RWPE2 (cell line): ENCODE measurements at regions not wholly inside any gene's neighbourhood (a gene's known extent, or its start where the extent isn't known, plus 50 kb on each side); places are given as distances from the start of the nearest gene placed in this dataset.
"Not testable (repeated sequence)": the region's sequence is repeated elsewhere in the genome, so short reads cannot be mapped to it uniquely, and the experiment has no call there.

Experiments
- ATAC-seq: fragments of 200-7000 bp; cut with Tn5 transposase; 3 replicates; pipeline ENCODE4 v1.9.1; 2021; ENCODE audit warnings: low read depth
- DNase-seq: peaks from one replicate; pipeline ENCODE4 v3.0.0-alpha.2; 2020; ENCODE audit warnings: low spot score
- H3K27ac ChIP-seq: fragments of 450-650 bp; 2 replicates; pipeline ENCODE4 v1.5.1; 2017; ENCODE audit warnings: mild to moderate bottlenecking; ENCODE audit not compliant: poor library complexity, severe bottlenecking
- H3K27me3 ChIP-seq: fragments of 250-450 bp; sonication (Bioruptor Pico); 2 replicates; pipeline ENCODE4 v1.5.1; 2021; ENCODE audit warnings: mild to moderate bottlenecking, moderate library complexity; ENCODE audit not compliant: insufficient read depth, poor library complexity, severe bottlenecking
- H3K36me3 ChIP-seq: fragments of 250-450 bp; sonication (Bioruptor Pico); 2 replicates; pipeline ENCODE4 v1.5.1; 2020; ENCODE audit warnings: low read depth, mild to moderate bottlenecking, moderate library complexity
- H3K4me1 ChIP-seq: fragments of 250-450 bp; sonication (Bioruptor Pico); 2 replicates; pipeline ENCODE4 v1.5.1; 2021; ENCODE audit warnings: mild to moderate bottlenecking, moderate library complexity; ENCODE audit not compliant: insufficient read depth, poor library complexity, severe bottlenecking
- H3K4me3 ChIP-seq: fragments of 250-450 bp; sonication (Bioruptor Pico); 2 replicates; pipeline ENCODE4 v1.5.1; 2021; ENCODE audit warnings: mild to moderate bottlenecking, moderate library complexity; ENCODE audit not compliant: severe bottlenecking
- H3K9me3 ChIP-seq: fragments of 250-450 bp; sonication (Bioruptor Pico); 2 replicates; pipeline ENCODE4 v1.5.1; 2021; ENCODE audit warnings: mild to moderate bottlenecking, moderate library complexity; ENCODE audit not compliant: severe bottlenecking
- TF ChIP-seq, protein P1 (sequence below): fragments of 450-650 bp; IDR thresholded peaks from one replicate; pipeline ENCODE4 v1.5.1; 2017; ENCODE audit warnings: mild to moderate bottlenecking, moderate library complexity; ENCODE audit not compliant: poor library complexity, severe bottlenecking

GRCh38 chr1:47491341-47491753, 53.5 kb downstream of the FOXD2 start:
- Histone ChIP-seq H3K4me3 (no peak overlapping the region), H3K27ac (no peak overlapping the region), H3K36me3 (no peaks in the 10 kb centered on the region), H3K27me3 (no peaks in the 10 kb centered on the region), H3K4me1 (no peaks in the 10 kb centered on the region), H3K9me3 (no peaks in the 10 kb centered on the region)
- no peak for DNase-seq
- ATAC-seq = no peak
- TF ChIP-seq, protein P1, sequence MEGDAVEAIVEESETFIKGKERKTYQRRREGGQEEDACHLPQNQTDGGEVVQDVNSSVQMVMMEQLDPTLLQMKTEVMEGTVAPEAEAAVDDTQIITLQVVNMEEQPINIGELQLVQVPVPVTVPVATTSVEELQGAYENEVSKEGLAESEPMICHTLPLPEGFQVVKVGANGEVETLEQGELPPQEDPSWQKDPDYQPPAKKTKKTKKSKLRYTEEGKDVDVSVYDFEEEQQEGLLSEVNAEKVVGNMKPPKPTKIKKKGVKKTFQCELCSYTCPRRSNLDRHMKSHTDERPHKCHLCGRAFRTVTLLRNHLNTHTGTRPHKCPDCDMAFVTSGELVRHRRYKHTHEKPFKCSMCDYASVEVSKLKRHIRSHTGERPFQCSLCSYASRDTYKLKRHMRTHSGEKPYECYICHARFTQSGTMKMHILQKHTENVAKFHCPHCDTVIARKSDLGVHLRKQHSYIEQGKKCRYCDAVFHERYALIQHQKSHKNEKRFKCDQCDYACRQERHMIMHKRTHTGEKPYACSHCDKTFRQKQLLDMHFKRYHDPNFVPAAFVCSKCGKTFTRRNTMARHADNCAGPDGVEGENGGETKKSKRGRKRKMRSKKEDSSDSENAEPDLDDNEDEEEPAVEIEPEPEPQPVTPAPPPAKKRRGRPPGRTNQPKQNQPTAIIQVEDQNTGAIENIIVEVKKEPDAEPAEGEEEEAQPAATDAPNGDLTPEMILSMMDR = no peak

GRCh38 chr1:47495176-47495713, 57.4 kb downstream of the FOXD2 start:
- Histone ChIP-seq H3K27me3 (no peaks in the 10 kb centered on the region), H3K4me1 (no peaks in the 10 kb centered on the region), H3K9me3 (no peaks in the 10 kb centered on the region), H3K27ac (no peak overlapping the region), H3K4me3 (no peak overlapping the region), H3K36me3 (no peaks in the 10 kb centered on the region)
- DNase-seq (no peak), ATAC-seq (no peak)
- TF ChIP-seq, protein P1 = no peak

- no peak for DNase-seq
- TF ChIP-seq, protein P1 = no peak
- Histone ChIP-seq H3K27ac (no peak overlapping the region), H3K4me1 (no peaks in the 10 kb centered on the region), H3K27me3 (no peaks in the 10 kb centered on the region), H3K9me3 (no peaks in the 10 kb centered on the region), H3K36me3 (no peaks in the 10 kb centered on the region), H3K4me3 (no peak overlapping the region)
- ATAC-seq = no peak
Observed at GRCh38 chr1:47498551-47498950, 60.7 kb downstream of the FOXD2 start.

DNA sequence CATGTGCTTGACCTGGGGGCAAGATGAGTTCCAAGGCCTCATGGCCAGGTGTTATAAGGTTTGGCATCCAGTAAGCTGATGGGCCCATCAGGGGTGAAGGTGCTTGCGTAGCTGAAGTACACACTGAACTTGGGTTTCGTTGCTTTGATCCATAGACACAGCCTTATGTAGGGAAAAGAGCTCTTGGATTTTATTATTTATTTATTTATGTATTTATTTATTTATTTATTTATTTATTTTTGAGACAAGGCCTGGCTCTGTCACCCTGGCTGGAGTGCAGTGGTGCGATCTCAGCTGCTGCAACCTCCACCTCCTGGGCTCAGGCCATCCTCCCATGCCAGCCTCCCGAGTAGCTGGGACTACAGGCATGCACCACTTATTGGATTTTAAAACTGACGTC, 63.2 kb downstream of the FOXD2 start:
- Histone ChIP-seq H3K36me3 (no peaks in the 10 kb centered on the region), H3K4me3 (no peak overlapping the region), H3K9me3 (no peaks in the 10 kb centered on the region), H3K27me3 (peaks cover 1% of the 10 kb centered on the region), H3K27ac (no peak overlapping the region), H3K4me1 (no peaks in the 10 kb centered on the region)
- ATAC-seq (no peak), DNase-seq (no peak)
- TF ChIP-seq, protein P1 = no peak

GRCh38 chr1:47502746-47503370, 65.0 kb downstream of the FOXD2 start:
- ATAC-seq (no peak), DNase-seq (no peak)
- TF ChIP-seq, protein P1 = no peak
- Histone ChIP-seq H3K27me3 (peaks cover 19% of the 10 kb centered on the region), H3K27ac (no peak overlapping the region), H3K4me3 (no peak overlapping the region), H3K36me3 (no peaks in the 10 kb centered on the region), H3K4me1 (no peaks in the 10 kb centered on the region), H3K9me3 (no peaks in the 10 kb centered on the region)

- H3K9me3 ChIP-seq, H3K4me1 ChIP-seq, DNase-seq, H3K36me3 ChIP-seq, H3K27ac ChIP-seq, H3K4me3 ChIP-seq, ATAC-seq: not testable (repeated sequence)
- peaks cover 38% of the 10 kb centered on the region for H3K27me3 ChIP-seq
Observed at GRCh38 chr1:47504840-47505239, 67.0 kb downstream of the FOXD2 start.
